ENCODE measurements at regions not wholly inside any gene's neighbourhood (a gene's known extent, or its start where the extent isn't known, plus 50 kb on each side); places are given as distances from the start of the nearest gene placed in this dataset.

DNA sequence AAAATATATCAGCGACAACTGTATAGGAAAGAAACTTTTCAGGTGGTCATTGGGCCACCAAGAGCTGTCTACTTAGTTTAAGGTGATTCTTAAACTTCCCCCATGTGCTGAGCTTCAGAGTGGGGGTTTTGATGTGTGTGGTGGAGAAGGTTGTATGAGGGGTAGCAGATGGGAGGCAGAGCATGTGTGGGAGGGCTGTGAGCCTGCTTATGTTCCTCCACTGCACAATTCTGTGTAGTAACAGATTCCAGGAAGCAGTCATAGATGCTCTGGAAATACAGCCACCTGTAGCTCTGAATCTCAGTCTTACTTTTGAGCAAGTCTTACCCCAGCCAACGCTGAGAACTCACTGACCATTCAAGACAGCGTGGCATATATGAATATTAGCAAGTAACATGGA, 95.3 kb upstream of the SPATA13 start:
- TF ChIP-seq, protein P1, sequence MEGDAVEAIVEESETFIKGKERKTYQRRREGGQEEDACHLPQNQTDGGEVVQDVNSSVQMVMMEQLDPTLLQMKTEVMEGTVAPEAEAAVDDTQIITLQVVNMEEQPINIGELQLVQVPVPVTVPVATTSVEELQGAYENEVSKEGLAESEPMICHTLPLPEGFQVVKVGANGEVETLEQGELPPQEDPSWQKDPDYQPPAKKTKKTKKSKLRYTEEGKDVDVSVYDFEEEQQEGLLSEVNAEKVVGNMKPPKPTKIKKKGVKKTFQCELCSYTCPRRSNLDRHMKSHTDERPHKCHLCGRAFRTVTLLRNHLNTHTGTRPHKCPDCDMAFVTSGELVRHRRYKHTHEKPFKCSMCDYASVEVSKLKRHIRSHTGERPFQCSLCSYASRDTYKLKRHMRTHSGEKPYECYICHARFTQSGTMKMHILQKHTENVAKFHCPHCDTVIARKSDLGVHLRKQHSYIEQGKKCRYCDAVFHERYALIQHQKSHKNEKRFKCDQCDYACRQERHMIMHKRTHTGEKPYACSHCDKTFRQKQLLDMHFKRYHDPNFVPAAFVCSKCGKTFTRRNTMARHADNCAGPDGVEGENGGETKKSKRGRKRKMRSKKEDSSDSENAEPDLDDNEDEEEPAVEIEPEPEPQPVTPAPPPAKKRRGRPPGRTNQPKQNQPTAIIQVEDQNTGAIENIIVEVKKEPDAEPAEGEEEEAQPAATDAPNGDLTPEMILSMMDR (IDR thresholded peaks at IDR 0.05), result no peak
- Histone ChIP-seq H3K27me3 (ENCODE audit: control insufficient read depth in 2 of 2, insufficient read depth in 2 of 2, low read length in 2 of 2) (no peaks in the 10 kb centered on the region), H3K36me3 (replicated peaks in 1 of 2; ENCODE audit: control insufficient read depth in 1 of 2, insufficient read depth in 2 of 2, low read length in 2 of 2) (no peaks in the 10 kb centered on the region), H3K4me2 (replicated peaks; ENCODE audit: extremely low read depth, low read length, poor library complexity, severe bottlenecking) (no peak overlapping the region), H3K9ac (ENCODE audit: insufficient read depth, low read length, poor library complexity, severe bottlenecking) (no peak overlapping the region), H3K27ac (ENCODE audit: low read depth in 1 of 2, low read length in 2 of 2) (no peak overlapping the region), H2AFZ (ENCODE audit: insufficient read depth, low read depth, low read length, poor library complexity, severe bottlenecking) (no peak overlapping the region), H3K4me1 (ENCODE audit: control insufficient read depth in 1 of 2, insufficient read depth in 2 of 2, low read length in 2 of 2) (peaks cover 0 to 4% of the 10 kb centered on the region in 2 donors), H3K9me3 (replicated peaks in 1 of 2; ENCODE audit: control insufficient read depth in 1 of 2, insufficient read depth in 1 of 2, low read length in 2 of 2) (no peaks in the 10 kb centered on the region), H3K79me2 (ENCODE audit: insufficient read depth, low read length) (no peaks in the 10 kb centered on the region), H4K20me1 (ENCODE audit: insufficient read depth, low read length) (no peaks in the 10 kb centered on the region), H3K4me3 (replicated peaks in 1 of 3; ENCODE audit: low read depth in 2 of 3, low read length in 3 of 3) (no peak overlapping the region)
- no peak overlapping the region for H3K4me3 Mint-ChIP-seq
- no peaks in the 10 kb centered on the region for H3K9me3 Mint-ChIP-seq
- no peak for DNase-seq
- peaks cover 1 to 2% (median 1%) of the 10 kb centered on the region in 3 donors for H3K27me3 Mint-ChIP-seq (ENCODE audit: low read depth in 3 of 3)
- intact Hi-C loops (cut with micrococcal nuclease), result no loop called here
- H3K36me3 Mint-ChIP-seq, result no peaks in the 10 kb centered on the region
- WGBS (ENCODE audit: insufficient coverage), result no CpG with 5 or more reads among the region's 3 CpGs
- peaks cover 11% of the 10 kb centered on the region for H3K4me1 Mint-ChIP-seq
- H3K27ac Mint-ChIP-seq, result no peak overlapping the region

- H3K36me3 ChIP-seq (replicated peaks in 1 of 2; ENCODE audit: control insufficient read depth in 1 of 2, insufficient read depth in 2 of 2, low read length in 2 of 2), result no peaks in the 10 kb centered on the region
- H4K20me1 ChIP-seq (ENCODE audit: insufficient read depth, low read length), result no peaks in the 10 kb centered on the region
- Mint-ChIP-seq H3K4me1 (peaks cover 11% of the 10 kb centered on the region), H3K27me3 (ENCODE audit: low read depth in 3 of 3) (peaks cover 2 to 3% (median 2%) of the 10 kb centered on the region in 3 donors), H3K4me3 (no peak overlapping the region), H3K27ac (peak overlapping the region in 1 of 7 donors; percentile 16), H3K9me3 (no peaks in the 10 kb centered on the region), H3K36me3 (no peaks in the 10 kb centered on the region)
- H3K27ac ChIP-seq (ENCODE audit: low read depth in 1 of 2, low read length in 2 of 2), result no peak overlapping the region
- no peak overlapping the region for H3K4me3 ChIP-seq (replicated peaks in 1 of 3; ENCODE audit: low read depth in 2 of 3, low read length in 3 of 3)
- no peaks in the 10 kb centered on the region for H3K79me2 ChIP-seq (ENCODE audit: insufficient read depth, low read length)
- intact Hi-C loops (cut with micrococcal nuclease), result no loop called here
- no peak overlapping the region for H3K9ac ChIP-seq (ENCODE audit: insufficient read depth, low read length, poor library complexity, severe bottlenecking)
- no peak overlapping the region for H2AFZ ChIP-seq (ENCODE audit: insufficient read depth, low read depth, low read length, poor library complexity, severe bottlenecking)
- WGBS (ENCODE audit: insufficient coverage), result 95% methylated on average over 5 of the region's 5 CpGs
- no peaks in the 10 kb centered on the region for H3K9me3 ChIP-seq (replicated peaks in 1 of 2; ENCODE audit: control insufficient read depth in 1 of 2, insufficient read depth in 1 of 2, low read length in 2 of 2)
- no peak overlapping the region for H3K4me2 ChIP-seq (replicated peaks; ENCODE audit: extremely low read depth, low read length, poor library complexity, severe bottlenecking)
- H3K27me3 ChIP-seq (ENCODE audit: control insufficient read depth in 2 of 2, insufficient read depth in 2 of 2, low read length in 2 of 2), result no peaks in the 10 kb centered on the region
- no peak for DNase-seq
- H3K4me1 ChIP-seq (ENCODE audit: control insufficient read depth in 1 of 2, insufficient read depth in 2 of 2, low read length in 2 of 2), result peaks cover 0 to 4% of the 10 kb centered on the region in 2 donors
- TF ChIP-seq, protein P1 (IDR thresholded peaks at IDR 0.05), result no peak
These were observed 93.9 kb upstream of the SPATA13 start for GRCh38 chr13:24066405-24067295.
